ENCODE measurements at regions not wholly inside any gene's neighbourhood (a gene's known extent, or its start where the extent isn't known, plus 50 kb on each side); places are given as distances from the start of the nearest gene placed in this dataset.

- TF ChIP-seq CTCF (IDR thresholded peaks at IDR 0.05) (no peak), POLR2A (IDR thresholded peaks at IDR 0.05) (no peak)
Observed at GRCh38 chr3:24601066-24601939, 106.7 kb upstream of the THRB start.
